ENCODE measurements at regions not wholly inside any gene's neighbourhood (a gene's known extent, or its start where the extent isn't known, plus 50 kb on each side); places are given as distances from the start of the nearest gene placed in this dataset.

DNA sequence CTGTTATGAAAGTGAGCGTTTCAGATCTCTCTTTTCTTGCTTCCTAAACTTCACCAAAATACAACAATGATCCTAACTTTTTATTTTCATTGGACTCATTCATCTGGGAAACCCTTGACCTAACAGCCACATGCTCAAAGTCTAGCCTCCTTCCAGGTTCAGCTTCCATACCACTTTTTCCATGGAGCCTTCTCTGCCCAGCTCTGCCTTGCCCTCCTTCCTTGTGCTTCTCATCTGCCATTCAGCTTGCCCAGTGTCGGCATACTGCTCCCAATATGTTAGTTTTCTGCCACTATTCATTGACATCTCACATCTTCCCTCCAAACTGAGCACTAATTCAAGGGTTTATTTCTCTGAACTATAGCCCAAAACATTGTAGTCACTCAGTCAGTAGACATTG is 214.7 kb downstream of the RAD51AP2 start:
- TF ChIP-seq, protein P1, sequence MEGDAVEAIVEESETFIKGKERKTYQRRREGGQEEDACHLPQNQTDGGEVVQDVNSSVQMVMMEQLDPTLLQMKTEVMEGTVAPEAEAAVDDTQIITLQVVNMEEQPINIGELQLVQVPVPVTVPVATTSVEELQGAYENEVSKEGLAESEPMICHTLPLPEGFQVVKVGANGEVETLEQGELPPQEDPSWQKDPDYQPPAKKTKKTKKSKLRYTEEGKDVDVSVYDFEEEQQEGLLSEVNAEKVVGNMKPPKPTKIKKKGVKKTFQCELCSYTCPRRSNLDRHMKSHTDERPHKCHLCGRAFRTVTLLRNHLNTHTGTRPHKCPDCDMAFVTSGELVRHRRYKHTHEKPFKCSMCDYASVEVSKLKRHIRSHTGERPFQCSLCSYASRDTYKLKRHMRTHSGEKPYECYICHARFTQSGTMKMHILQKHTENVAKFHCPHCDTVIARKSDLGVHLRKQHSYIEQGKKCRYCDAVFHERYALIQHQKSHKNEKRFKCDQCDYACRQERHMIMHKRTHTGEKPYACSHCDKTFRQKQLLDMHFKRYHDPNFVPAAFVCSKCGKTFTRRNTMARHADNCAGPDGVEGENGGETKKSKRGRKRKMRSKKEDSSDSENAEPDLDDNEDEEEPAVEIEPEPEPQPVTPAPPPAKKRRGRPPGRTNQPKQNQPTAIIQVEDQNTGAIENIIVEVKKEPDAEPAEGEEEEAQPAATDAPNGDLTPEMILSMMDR (IDR thresholded peaks at IDR 0.05; ENCODE audit: poor library complexity, severe bottlenecking) = no peak
- TF ChIP-seq EZH2 (IDR thresholded peaks at IDR 0.05; ENCODE audit: borderline replicate concordance, insufficient read depth, low read length, poor library complexity, severe bottlenecking) (no peak), EP300 (conservative IDR thresholded peaks at IDR 0.05; ENCODE audit: poor library complexity, severe bottlenecking) (no peak), POLR2AphosphoS5 (IDR thresholded peaks at IDR 0.05) (no peak)

Data from neural cell (in vitro differentiated cells).